GM19463 (cell line): ENCODE measurements at regions not wholly inside any gene's neighbourhood (a gene's known extent, or its start where the extent isn't known, plus 50 kb on each side); places are given as distances from the start of the nearest gene placed in this dataset.
A peak's percentile ranks its signal among the peaks of the same experiment; 100 is the strongest.

Experiments
- ATAC-seq: cut with Tn5 transposase; IDR thresholded peaks from one replicate; pipeline ENCODE4 v1.9.1; 2021; ENCODE audit warnings: mild to moderate bottlenecking, moderate library complexity; ENCODE audit not compliant: unreplicated experiment

DNA sequence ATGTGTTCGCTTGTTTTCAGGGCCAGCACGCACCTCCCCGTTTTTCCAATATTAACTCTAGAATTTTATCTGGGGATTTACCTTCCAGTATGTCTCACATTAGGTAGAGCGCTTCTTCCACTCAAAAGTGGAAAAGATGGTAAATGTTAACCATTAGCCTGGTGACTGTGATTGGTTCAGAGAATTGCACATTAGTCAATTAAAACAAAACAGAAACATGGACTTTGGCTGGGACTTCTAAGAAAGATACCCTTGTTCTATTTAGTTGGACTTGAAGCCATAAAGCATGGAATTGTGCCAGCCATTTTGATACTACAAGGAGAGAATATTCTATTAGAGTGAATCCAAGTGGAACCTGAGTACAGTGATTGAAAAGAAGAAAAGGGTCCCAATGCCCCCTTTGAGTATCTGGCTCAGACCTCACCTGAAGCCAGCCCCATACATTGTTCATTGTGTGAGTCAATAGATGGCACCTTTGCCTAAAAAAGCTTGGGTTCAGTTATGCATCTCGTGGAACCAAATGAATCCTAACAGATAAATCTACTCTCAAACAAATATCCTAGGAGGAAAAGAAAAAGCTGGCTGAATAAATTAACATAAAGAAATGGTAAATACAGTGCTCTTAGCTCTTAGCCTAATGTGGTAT lies 354.3 kb downstream of the IRS1 start:
- ATAC-seq = no peak

DNA sequence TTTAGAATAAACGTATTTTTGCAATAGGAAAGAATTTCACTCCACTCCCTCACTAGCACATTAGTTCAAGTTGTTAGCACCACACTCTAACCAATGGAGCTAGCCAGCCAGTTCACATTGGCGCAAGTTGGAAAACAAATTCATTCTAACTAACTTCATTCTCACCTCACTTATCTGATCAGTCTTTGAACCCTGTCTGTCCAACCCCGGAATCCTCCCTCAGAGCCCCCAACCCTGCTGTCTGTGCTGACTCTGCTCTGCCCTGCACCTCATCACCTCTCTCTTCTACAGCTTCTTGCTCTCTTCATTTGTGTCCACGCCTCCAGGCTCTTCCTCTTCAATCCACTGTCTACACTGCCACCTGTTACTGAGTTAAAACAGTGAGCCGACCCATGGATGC lies 356.5 kb downstream of the IRS1 start:
- no peak for ATAC-seq

DNA sequence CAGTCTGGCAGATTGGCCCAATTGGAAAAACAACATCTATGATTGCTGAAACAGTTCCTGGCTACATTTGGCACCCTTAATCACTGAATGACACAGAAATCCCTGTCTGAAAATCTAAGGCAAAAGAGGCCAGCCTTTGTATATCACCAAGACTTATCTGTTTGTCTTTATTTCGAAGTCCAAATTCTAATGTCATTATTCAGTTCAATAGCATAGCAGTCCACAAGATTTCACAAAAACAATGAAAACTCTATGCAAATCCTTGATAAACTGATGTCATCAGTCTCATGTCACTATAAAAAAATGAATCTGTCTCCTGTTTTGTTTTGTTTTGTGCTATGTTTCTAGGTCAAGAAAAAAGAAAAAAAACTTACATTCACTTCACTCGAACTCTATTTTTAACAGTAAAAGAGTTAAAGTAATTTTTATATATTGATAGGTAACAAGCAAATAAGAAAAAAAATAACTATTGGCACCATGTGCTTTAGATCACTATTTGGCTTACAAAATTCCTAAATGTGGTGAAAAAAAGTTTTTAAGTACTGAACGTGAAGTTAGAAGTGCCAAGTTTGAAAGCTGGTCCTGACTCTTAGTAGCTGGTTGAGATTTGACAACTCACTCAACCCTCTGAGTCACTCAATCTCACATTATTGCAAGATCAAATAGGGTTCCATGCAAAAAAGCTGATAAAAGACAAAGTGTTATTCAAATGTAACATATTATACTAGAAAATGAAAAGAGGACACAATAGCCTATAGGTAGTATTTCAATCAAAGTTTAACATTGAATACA lies 359.3 kb downstream of the IRS1 start:
- ATAC-seq = no peak

DNA sequence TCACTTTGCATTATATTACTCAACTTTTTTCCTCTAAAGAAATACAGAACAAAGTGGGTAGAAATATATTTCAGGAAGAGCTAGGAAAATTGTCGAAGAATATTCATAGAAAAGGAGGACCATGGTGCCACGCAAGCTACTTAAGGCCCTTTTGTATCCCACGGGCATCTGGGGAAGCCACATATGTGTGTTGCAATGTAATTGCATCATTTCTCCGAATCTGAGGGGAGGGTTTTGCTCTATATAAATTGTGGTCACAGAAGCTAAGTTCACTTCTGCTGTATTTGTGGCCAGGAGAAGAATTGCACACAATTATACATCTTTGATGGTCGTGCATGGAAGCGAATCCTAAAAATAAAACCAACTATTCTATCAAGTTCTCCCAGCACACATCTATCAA lies 360.3 kb downstream of the IRS1 start:
- ATAC-seq = no peak

DNA sequence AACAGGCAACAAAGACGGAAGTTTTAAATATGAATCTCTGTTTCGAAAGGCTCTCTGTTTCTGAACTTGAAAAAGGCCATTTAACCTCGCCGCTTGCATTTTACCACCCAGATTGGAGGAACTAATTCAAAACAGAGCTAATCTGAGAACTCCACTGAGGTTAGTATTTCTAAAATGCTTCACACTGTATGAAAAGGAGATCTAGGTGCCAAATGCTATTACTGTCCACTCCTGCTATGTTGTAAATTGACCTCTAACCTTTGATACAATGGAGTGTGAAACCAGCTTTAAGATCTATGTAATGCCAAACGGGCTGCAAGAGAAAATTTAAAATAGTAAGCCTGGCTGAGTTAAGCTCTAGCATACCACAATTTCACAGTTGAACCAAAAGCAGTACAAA lies 364.5 kb downstream of the IRS1 start:
- no peak for ATAC-seq

DNA sequence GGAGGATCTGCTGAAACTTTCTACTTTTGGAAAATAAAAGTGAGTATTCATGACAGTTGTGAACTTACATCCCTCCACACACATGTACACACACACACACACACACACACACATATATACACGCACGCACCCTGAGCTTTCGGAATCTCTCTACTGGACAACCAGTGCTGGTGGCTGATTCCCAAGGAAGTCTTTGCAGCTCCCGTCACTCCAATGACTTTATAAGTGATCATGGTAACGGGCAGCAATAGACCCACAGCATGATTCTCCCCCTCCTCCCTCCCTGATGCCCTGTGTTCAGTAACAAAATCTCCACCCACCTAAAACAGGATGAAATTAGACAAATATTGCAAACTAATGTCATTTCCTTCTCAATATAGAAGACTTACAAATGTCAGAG lies 364.9 kb downstream of the IRS1 start:
- no peak for ATAC-seq

DNA sequence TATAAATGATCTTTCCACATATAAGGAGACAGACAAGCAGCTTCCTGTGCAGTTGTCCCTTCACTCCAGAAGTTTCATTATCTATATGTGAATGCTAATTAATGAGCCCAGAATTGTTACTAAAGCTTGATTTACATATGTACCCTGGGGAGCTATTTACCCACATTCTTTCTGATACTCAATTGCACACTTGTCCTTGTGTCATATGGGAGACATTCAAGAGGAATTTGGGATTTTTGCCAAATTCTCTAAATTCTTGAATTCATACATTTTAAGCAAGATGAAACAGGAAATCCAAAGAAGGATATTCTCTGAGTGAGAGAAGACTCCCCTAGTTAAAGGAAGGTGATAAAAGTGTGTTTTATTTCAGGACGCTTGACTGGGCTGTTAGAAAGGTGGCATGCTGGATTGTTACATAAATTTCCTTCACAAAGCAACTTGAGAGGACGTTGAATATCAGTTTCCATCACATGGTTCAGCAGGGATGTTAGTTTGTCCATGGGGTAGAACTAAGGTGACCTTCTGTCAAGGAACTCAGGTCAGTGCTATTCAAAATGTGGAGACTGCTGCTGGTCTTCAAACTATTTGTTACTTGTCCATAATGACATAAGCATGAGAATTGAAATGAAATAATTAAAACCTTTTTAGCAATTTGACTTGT lies 368.2 kb downstream of the IRS1 start:
- no peak for ATAC-seq

DNA sequence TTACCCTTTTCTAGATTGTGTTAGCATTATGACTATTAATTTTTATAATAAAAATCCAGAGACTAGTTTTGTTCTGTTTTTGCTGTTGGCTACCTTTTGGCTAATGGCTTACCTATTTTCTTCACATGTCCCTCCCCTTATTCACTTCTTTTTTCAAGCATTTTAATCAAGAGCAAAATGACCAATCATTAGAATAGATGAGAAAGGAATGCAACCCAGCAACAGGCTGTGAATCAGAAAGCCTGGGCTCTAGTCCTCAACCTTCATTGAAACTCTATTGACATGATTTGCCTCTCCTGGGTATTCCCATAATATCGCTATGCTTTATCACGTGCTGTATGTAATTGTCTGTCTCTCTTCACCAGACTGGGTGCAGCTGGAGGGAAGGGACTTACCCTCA lies 370.1 kb downstream of the IRS1 start:
- ATAC-seq = no peak

DNA sequence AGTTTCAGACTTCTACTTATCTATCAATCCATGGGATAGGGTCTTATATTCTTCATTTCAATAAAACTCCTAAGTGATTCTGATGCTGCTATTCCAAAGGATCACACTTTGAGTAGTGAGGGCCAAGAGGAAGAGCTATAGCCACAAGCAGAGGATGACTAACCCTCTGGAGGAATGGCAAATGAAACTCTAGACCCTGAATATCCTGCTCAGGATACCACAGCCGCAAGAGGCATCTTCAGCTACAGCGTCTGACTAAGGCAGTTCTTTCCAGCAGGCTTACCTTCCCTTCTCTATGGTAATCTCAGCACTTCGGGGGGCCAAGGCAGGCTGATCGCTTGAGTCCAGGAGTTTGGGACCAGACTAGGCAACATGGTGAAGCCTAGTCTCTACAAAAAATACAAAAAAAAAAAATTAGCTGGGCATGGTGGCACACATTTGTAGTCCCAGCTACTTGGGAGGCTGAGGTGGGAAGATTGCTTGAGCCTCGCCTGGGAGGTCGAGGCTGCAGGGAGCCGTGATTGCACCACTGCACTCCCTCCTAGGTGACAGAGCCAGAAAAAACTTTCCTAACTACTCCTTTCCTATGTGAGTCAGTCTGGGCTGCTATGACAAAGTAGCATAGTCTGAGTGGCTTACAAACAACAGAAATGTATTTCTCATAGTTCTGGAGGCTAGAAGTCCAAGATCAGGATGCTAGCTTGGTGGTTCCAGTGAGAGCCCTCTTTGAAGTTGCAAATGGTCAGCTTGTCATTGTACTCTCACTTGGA lies 371.9 kb downstream of the IRS1 start:
- ATAC-seq = no peak

DNA sequence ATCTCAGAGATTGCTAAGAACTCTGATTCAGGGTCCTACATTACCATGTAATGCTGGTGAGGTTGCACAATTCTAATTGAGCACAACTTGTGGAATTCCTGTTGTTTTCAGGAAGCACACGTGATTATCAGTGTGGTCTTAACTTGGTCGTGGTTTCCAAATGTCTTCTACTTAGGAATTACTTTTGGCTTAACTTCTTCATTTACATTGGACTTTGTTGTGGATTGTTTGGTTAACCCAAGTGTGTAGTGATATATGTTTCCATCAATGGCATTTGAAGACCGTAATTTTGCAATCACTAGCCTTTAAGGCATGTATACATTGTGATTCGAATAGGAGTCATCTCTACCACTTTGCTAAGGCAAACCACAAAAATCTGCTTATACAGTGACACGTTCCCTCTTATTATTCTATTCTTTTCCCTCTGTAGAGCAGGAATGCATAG lies 373.3 kb downstream of the IRS1 start:
- no peak for ATAC-seq

DNA sequence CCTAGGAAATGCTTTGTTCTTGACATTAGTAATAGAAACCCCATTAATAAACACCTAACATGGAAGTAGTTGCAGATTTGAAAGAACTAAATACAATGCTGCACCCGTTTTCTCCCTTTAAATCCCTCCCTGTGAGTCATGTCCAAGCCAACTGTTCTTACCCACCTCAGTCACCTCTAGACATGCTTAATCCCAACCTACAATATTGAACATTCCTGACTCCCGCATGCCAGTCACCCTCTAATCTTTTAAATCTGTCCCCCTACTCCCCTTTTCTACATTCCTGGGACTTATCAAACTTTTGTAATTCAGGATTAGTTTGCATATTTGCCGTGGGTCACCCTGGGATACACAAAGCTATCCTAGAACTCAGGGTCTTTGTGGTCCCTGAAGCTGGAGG lies 374.6 kb downstream of the IRS1 start:
- no peak for ATAC-seq

DNA sequence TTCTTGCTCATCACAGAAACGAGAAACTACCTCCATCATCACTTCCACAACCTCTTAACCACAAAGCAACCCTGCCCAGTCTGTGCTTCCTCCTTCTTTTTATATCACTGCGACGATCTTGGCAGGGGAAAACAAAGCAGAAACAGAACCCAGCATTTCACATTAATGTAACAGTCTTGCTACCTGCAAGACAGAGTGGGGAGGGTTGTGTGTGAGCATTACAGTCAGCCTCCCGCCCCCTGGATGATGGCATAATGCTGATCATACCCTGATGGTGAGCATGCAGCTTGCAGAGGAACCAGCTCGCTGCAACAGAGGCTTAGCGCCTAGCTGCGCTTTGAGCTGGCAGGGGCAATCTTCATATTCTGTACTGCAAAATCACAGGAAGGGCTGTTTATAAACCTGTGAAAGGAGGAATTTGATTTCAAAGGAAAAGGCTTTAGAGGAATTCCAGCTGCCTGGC lies 376.1 kb downstream of the IRS1 start:
- ATAC-seq = peak; percentile 76

DNA sequence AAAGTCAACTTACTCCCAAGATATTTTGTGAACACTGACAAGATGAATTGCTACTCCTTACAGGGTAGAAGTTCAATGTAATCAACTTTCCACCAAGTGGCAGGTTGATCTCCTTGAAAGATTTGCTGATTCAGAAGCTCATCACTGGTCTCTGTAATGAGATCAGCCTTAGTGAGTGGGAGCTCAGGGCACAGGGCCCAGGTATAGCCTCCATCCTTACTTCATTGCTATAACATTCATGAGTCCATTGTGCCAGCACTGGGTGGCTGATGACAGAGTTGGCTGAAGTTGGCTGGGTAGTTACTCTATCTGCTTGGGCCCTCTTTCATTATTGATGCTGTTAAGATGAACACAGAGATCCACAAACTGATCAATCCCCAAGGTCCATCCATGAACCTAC lies 379.0 kb downstream of the IRS1 start:
- ATAC-seq = no peak

DNA sequence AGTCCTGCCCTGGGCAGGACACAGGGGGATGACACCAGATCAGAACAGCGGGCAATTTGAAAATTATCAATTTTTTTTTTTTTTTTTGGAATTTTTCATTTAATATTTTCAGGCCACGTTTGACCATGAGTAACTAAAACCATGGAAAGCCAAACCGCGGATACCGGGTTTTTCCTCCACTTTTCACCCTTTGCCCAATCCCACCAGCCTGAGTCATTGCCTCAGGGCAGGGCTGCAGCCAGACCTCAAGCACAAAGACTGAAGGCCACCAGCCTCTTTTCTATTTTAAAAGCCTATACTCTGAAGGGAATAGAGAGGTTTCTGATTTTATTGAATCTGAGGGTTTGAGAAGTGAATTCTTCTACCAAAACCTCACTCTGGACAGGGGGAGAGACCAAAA lies 381.1 kb downstream of the IRS1 start:
- ATAC-seq = no peak

DNA sequence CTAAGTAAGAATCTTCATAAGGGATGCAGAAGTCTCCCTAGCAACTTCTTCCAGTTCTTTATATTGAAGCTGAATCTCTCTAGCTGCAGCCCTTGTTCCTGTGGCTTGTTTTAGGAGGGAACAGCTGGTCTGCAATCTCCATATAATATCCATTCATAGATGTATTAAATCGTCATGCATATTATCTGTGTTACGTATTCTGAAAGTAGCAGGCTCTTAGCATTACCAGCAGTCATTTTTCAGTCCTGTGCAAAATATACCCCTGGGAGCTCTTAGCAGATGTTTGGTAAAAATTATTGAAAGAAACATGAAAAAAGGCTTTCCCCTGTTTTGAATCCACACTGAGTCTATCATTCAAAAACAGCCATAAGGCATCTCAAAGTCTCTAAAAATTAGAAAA lies 385.3 kb downstream of the IRS1 start:
- ATAC-seq = no peak

DNA sequence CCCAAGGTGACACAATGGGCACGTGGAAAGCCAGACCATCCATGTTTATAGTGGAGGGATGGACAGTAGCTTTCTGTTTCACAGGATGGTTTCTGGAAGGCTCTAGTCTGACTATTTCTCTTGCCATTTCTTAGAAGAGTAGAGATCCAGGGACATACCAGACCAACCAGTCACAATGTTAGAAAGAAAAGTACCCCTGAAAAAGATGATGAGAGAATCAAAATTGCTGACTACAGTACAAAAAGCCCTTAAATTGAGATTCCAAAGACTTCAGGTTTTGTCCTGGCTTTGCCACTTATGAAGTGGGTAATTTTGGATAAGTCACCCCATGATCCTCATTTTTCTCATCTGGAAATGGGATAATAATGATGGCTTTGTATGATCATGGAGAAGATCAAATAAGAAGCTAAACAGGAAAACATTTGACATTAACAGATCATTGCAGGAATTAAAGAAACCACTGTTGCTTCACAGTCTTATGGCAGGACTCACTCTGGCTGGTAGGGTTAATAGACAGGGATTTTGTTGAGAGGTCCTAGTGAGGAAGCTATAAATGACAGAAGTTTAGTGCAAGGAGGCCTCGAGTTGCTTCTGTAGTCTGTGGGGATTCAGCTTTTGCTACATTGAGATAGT lies 386.0 kb downstream of the IRS1 start:
- ATAC-seq = no peak

DNA sequence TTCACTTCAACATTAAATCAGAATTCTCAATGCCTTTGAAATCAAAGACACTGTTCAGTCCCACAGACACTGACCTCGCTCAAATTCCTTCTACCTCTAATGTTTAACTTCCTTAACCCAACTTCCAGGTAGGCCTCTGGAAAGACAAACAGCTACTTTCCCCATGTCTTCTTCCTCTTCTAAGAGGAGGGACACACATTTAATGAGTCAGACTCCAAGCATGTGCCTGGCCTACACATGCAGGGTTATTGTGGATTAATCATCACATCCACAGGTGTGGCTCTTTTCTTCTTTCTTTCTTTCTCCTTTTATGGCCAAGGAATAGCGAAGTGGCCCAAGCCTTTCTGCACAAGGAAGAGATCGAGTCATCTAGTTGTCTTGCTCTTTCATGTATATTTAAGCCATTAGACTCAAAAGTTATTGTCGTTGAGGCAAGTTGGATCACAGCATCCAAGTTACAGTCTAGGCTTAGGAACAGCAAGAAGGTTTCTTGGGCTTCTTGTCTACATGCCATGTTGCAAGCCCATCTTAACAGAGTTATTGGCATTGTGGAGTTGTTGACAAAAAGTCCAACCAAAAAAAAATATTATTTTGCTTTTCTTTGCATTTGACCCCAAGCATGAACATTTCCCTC lies 387.8 kb downstream of the IRS1 start:
- no peak for ATAC-seq

DNA sequence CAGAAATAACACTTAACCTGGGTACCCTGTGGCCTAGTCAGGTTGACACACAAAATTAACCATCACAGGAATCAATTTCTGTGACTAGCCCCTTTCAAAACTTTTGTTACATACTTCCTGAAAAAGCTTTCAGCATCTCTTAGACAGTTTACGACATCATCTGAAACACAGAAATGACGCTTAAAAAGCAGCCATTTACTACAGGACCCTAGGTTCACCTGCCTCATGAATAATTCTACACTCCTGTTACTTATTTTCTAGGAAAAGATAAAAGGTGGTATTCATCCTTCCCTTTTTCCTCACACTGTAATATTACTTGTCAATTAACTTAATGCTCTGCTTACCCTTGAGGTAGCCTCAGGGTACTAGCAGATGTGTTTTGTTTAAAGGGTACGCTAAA lies 388.4 kb downstream of the IRS1 start:
- ATAC-seq = no peak

DNA sequence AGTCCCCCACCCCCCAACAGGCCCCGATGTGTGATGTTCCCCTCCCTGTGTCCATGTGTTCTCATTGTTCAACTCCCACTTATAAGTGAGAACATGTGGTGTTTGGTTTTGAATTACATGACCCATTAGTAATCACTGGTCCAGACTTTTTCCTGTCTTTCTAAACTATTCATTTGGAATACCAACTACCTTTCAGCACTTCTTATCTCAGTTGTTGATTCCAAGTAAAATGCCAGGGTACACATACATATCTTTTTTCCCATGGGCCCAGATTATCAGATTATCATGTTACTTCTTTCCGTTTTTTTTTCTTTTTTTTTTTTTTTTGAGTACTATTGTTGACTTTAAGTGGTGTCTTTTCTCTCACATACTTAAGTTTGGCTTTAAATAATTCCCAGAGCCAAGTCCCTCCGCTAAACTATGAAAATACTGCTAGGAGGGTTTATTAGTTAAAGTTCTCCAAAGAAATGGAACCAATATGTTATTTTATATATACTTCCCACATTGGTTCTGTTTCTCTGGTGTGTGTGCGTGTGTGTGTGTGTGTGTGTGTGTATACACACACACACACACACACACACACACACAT lies 389.3 kb downstream of the IRS1 start:
- ATAC-seq = no peak

DNA sequence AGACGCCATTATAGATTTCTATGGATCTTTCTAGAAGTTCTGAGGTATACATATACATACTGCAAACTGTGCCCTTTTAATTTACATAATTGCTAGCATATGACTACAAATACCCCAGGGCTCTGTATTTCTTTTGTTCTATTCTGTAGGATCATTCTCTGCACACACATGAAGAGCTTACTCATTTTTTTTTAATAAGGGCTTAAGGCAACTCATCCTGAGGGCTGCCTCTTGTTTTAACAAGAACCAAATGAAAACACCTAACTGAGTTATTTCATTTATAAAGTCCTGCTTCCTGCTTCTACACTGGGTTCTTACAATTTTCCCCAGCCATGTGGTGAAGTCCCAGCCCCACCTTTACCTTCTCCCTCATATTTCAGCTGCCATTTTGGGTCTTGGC lies 390.5 kb downstream of the IRS1 start:
- ATAC-seq = no peak
